ENCODE measurements at regions not wholly inside any gene's neighbourhood (a gene's known extent, or its start where the extent isn't known, plus 50 kb on each side); places are given as distances from the start of the nearest gene placed in this dataset.

GRCh38 chr14:22479776-22480464, 109.1 kb downstream of the DAD1 start:
- DNase-seq (ENCODE audit: low spot score) (no peak), ATAC-seq (no peak)
- intact Hi-C loops (cut with DNase I) = no loop called here

- no peak for DNase-seq (ENCODE audit: low spot score)
- ATAC-seq = no peak
- intact Hi-C loops (cut with DNase I) = no loop called here
These were observed 109.9 kb downstream of the DAD1 start for GRCh38 chr14:22479132-22479531.

DNA sequence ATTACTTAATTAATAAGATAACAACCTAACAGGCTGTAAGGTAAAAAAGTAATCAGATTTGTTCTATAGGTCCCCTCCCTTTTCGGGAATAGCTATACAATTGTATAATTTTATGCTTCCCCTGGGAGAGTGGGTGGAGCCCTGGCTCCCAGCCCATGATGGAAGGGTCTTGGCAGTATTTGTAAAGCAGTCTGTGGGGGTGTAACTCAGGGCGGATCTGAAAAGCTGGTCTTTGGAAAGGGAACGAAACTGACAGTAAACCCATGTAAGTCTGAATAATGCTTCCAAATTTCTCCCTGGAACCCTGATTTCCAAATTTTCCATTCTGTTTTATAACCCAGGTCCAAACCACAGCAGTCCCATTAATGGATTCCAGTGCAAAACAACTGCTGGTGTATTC, 110.4 kb downstream of the DAD1 start:
- DNase-seq (ENCODE audit: low spot score) (peak; percentile 69), ATAC-seq (peak; percentile 36)
- intact Hi-C loops (cut with DNase I) = no loop called here

DNA sequence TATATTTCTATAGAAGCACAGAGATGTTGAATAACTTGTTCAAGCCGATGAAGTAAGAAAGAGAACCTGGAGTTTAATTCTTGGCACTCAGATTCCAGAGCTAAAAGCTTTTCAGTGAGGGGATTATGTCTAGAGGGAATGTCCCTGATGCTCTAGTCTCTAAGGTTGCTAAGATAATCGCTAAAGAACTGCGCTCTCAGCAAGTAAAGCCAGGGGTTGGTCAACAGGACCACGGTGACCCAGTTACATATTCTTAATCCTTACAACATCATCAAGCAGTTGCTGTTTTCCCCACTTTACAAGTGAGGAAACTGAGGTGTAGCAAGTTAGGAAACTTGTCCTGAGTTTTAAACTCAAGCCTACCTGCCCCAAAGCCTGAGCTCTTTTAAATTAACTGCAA, 110.8 kb downstream of the DAD1 start:
- intact Hi-C loops (cut with DNase I) = no loop called here
- no peak for DNase-seq (ENCODE audit: low spot score)
- ATAC-seq = no peak

GRCh38 chr14:22477569-22478194, 111.3 kb downstream of the DAD1 start:
- ATAC-seq = no peak

GRCh38 chr14:22476887-22477286, 112.1 kb downstream of the DAD1 start:
- intact Hi-C loops (cut with DNase I) = no loop called here
- ATAC-seq (no peak), DNase-seq (ENCODE audit: low spot score) (no peak)

More at GRCh38 chr14:22477569-22478194, 111.3 kb downstream of the DAD1 start:
- DNase-seq (ENCODE audit: low spot score) = no peak
- intact Hi-C loops (cut with DNase I) = no loop called here

DNA sequence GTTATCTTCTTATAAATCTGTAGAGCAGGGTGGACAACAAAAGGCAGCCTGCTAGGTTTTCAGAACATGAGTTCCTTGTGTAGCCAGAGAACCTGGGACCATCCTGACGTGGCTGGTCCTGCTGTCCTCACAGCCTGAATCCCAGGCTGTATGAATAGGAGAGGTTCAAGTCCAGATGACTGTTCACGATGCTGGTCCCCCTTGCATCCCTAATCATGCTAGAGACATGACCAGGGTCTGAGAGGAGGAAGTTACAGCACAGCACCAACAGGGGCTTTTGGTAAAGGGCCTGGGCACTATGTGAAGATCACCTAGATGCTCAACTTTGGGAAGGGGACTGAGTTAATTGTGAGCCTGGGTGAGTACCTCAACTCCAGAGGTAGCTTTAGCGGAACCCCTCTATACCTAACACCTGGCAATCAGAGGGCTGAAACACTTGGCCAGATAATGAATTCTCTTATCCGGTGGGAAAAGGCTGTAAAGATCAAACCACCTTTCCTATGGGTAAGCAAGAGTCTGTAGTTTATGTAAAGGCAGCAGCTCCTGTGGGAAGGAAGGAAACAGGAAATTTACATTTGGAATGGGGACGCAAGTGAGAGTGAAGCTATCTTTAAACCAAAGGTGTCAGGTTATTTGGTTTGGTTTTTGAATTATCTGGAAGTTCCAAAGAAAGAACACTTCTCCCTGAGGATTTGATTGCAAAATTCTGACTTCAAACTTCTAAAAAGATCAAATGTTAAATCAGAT, 112.8 kb downstream of the DAD1 start:
- intact Hi-C loops (cut with DNase I) = no loop called here
- DNase-seq (ENCODE audit: low spot score) (no peak), ATAC-seq (no peak)

- no peak for ATAC-seq
- no peak for DNase-seq (ENCODE audit: low spot score)
- intact Hi-C loops (cut with DNase I) = no loop called here
These were observed 113.6 kb downstream of the DAD1 start for GRCh38 chr14:22475381-22475780.

GRCh38 chr14:22474730-22475351, 114.2 kb downstream of the DAD1 start:
- intact Hi-C loops (cut with DNase I) = no loop called here
- ATAC-seq = no peak
- no peak for DNase-seq (ENCODE audit: low spot score)

- intact Hi-C loops (cut with DNase I) = no loop called here
- peak; percentile 56 for ATAC-seq
These were observed 115.8 kb downstream of the DAD1 start for GRCh38 chr14:22472935-22473854.

DNA sequence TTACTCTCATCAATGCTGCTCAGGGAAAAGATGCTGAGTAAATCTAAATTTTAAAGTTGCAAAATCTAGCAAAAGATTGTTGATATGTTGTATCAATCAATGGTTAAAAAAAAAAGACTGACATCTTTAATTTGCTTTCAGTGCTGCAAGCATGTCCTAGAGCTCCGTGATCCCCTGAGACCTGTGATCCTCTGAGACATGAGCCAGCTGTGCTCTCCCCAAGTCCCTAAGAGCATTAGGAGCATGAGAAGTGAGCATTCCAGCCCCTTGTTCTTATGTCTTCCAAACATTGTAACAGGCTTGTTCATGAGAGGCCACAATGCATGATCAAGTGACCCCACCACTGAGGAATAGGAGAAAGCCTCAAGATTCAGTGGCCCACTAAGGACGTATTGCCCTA, 116.6 kb downstream of the DAD1 start:
- ATAC-seq = no peak

More at GRCh38 chr14:22472935-22473854, 115.8 kb downstream of the DAD1 start:
- DNase-seq (ENCODE audit: low spot score) = no peak

GRCh38 chr14:22471545-22472121, 117.4 kb downstream of the DAD1 start:
- ATAC-seq = peak; percentile 25
- intact Hi-C loops (cut with DNase I) = no loop called here
- no peak for DNase-seq (ENCODE audit: low spot score)

More for the DNA sequence above, 116.6 kb downstream of the DAD1 start:
- DNase-seq (ENCODE audit: low spot score) = no peak
- intact Hi-C loops (cut with DNase I) = no loop called here

- intact Hi-C loops (cut with DNase I) = no loop called here
- ATAC-seq (no peak), DNase-seq (ENCODE audit: low spot score) (no peak)
These were observed 119.3 kb downstream of the DAD1 start for GRCh38 chr14:22469538-22470303.

DNA sequence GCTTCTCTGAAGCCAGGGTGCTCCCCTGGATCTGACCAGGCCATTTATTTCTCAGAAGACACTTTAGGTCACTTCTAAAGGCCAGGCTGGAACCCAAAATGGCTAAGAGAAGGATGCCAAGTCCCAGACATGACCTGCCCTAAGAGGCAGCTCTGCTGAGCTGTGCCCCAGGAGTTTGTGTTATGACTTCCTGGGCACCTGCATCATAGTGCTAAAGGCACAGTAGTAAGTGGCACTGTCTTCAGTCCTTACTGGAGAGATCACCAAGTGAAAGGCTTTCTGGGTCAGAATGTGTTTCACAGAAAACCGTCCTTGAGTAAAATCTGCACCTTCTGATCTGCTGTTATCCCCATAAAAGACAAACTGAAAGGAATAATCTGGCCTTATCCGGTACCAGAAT, 120.2 kb downstream of the DAD1 start:
- intact Hi-C loops (cut with DNase I) = no loop called here
- ATAC-seq = no peak
- no peak for DNase-seq (ENCODE audit: low spot score)

GRCh38 chr14:22466491-22466890, 122.5 kb downstream of the DAD1 start:
- intact Hi-C loops (cut with DNase I) = no loop called here
- ATAC-seq (no peak), DNase-seq (ENCODE audit: low spot score) (no peak)

GRCh38 chr14:22465201-22465840, 123.7 kb downstream of the DAD1 start:
- intact Hi-C loops (cut with DNase I) = no loop called here
- no peak for DNase-seq (ENCODE audit: low spot score)
- ATAC-seq = no peak

DNA sequence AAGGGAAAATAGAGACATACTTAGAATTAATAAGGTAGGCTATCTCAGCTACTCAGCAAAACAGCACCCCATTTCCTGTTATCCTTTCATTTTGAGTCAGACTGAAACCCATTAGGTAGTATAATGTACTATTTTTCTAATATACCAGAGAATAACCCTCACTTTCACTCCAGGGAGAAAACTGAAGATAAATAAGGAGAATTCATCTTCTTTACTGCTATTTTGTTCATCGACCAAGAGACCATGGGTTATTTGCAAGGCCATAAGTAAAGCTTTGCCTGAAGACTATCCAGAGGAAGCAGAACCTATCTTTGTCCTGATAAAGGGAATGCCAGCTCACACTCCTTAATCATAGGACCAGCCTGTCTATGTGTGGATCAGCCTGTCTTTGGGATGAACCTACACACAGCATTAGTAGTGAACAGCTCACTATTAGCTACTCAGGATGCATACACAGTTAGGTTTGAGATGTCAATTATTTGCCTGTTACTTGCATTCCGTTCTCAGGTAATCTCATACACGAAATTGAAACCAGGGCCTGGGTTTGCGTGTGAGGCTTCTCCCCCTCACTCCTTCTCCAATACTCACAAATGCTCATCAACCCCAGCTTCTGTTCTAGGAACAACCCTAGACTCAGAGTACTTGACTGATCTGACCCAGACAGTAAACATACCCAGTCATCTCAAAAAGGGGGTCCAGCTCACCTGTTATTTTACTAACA, 124.4 kb downstream of the DAD1 start:
- intact Hi-C loops (cut with DNase I) = no loop called here
- DNase-seq (ENCODE audit: low spot score) (no peak), ATAC-seq (no peak)
